NT2/D1 (cell line): ENCODE measurements at regions not wholly inside any gene's neighbourhood (a gene's known extent, or its start where the extent isn't known, plus 50 kb on each side); places are given as distances from the start of the nearest gene placed in this dataset.

Experiments
- SUZ12 ChIP-seq: IDR thresholded peaks from 2 replicates; pipeline ENCODE4 v1.6.1; 2011; ENCODE audit not compliant: insufficient read length, insufficient read depth; ENCODE audit errors: extremely low read depth
- ZNF274 ChIP-seq: IDR thresholded peaks from 2 replicates; pipeline ENCODE4 v1.6.1; 2011; ENCODE audit warnings: mild to moderate bottlenecking, low read depth, low read length

GRCh38 chr6:126805861-126806260 is 312.6 kb upstream of the RSPO3 start:
- TF ChIP-seq SUZ12: no peak
- no peak for TF ChIP-seq ZNF274
